HFF-Myc (cell line): ENCODE measurements at regions not wholly inside any gene's neighbourhood (a gene's known extent, or its start where the extent isn't known, plus 50 kb on each side); places are given as distances from the start of the nearest gene placed in this dataset.

ENCODE experiments used
- DNase-seq: peaks from one replicate; pipeline ENCODE4 v3.0.0-alpha.2; 2011; ENCODE audit warnings: low read depth; ENCODE audit errors: extremely low read depth
- H3K4me3 ChIP-seq: replicated peaks from 2 replicates; pipeline ENCODE4 v1.5.1; 2011; ENCODE audit warnings: low read depth, mild to moderate bottlenecking, control low read depth, low read length
- CTCF ChIP-seq: IDR thresholded peaks from 2 replicates; pipeline ENCODE4 v1.5.1; 2012; ENCODE audit warnings: mild to moderate bottlenecking, low read depth, low read length, control low read depth; ENCODE audit errors: missing control alignments

GRCh38 chr2:149653831-149654445 is 66.4 kb upstream of the MMADHC start:
- TF ChIP-seq CTCF, result no peak
- DNase-seq, result no peak
- H3K4me3 ChIP-seq, result no peak overlapping the region

GRCh38 chr2:149652926-149653325 is 65.4 kb upstream of the MMADHC start:
- no peak for DNase-seq
- H3K4me3 ChIP-seq, result no peak overlapping the region
- TF ChIP-seq CTCF, result no peak

GRCh38 chr2:149652526-149652925 is 65.0 kb upstream of the MMADHC start:
- no peak for DNase-seq
- no peak overlapping the region for H3K4me3 ChIP-seq
- no peak for TF ChIP-seq CTCF

GRCh38 chr2:149651229-149651628 is 63.7 kb upstream of the MMADHC start:
- no peak for TF ChIP-seq CTCF
- no peak for DNase-seq
- H3K4me3 ChIP-seq, result no peak overlapping the region

GRCh38 chr2:149650006-149650405 is 62.4 kb upstream of the MMADHC start:
- DNase-seq, result no peak
- no peak for TF ChIP-seq CTCF
- H3K4me3 ChIP-seq, result no peak overlapping the region

- no peak overlapping the region for H3K4me3 ChIP-seq
- TF ChIP-seq CTCF, result no peak
- DNase-seq, result peak; percentile 88
Measured at GRCh38 chr2:149648282-149649030, 60.9 kb upstream of the MMADHC start.

- DNase-seq, result peak; percentile 17
- no peak overlapping the region for H3K4me3 ChIP-seq
- peak; percentile 20 for TF ChIP-seq CTCF
Measured at GRCh38 chr2:149645391-149645790, 57.8 kb upstream of the MMADHC start.
